GM12865 (cell line): ENCODE measurements at regions not wholly inside any gene's neighbourhood (a gene's known extent, or its start where the extent isn't known, plus 50 kb on each side); places are given as distances from the start of the nearest gene placed in this dataset.
"Not testable (repeated sequence)": the region's sequence is repeated elsewhere in the genome, so short reads cannot be mapped to it uniquely, and the experiment has no call there.

Experiments
- DNase-seq: peaks from one replicate; pipeline ENCODE4 v3.0.0; 2010; ENCODE audit warnings: low read depth
- H3K4me3 ChIP-seq: 2 replicates; pipeline ENCODE4 v1.5.1; 2011; ENCODE audit warnings: mild to moderate bottlenecking, low read depth, low read length, control low read depth
- TF ChIP-seq, protein P1 (sequence below): IDR thresholded peaks from 2 replicates; pipeline ENCODE4 v1.5.1; 2011; ENCODE audit warnings: low read length, control low read depth, low read depth, inconsistent platforms; ENCODE audit not compliant: insufficient read depth; ENCODE audit errors: missing control alignments

DNA sequence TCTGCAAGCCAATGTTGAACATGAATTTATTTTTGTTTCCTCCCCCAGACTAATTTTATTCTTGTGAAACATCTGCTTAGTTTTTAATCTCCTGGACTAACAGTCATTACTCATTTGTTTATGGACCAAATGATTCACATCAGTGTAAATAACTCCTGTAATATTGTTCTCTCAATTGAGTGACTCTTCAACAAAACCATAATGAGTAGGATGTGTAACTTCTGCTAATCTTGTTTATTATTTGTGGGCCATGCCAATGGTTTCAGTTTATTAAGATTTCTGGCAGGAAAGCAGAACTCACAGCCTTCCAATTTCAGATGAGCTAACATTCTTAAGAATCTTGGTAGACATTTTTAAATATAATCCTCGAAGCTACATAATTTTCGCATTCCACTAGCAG lies 1216.3 kb upstream of the GOT2 start:
- no peak for DNase-seq
- TF ChIP-seq, protein P1, sequence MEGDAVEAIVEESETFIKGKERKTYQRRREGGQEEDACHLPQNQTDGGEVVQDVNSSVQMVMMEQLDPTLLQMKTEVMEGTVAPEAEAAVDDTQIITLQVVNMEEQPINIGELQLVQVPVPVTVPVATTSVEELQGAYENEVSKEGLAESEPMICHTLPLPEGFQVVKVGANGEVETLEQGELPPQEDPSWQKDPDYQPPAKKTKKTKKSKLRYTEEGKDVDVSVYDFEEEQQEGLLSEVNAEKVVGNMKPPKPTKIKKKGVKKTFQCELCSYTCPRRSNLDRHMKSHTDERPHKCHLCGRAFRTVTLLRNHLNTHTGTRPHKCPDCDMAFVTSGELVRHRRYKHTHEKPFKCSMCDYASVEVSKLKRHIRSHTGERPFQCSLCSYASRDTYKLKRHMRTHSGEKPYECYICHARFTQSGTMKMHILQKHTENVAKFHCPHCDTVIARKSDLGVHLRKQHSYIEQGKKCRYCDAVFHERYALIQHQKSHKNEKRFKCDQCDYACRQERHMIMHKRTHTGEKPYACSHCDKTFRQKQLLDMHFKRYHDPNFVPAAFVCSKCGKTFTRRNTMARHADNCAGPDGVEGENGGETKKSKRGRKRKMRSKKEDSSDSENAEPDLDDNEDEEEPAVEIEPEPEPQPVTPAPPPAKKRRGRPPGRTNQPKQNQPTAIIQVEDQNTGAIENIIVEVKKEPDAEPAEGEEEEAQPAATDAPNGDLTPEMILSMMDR: no peak
- H3K4me3 ChIP-seq: no peak overlapping the region

DNA sequence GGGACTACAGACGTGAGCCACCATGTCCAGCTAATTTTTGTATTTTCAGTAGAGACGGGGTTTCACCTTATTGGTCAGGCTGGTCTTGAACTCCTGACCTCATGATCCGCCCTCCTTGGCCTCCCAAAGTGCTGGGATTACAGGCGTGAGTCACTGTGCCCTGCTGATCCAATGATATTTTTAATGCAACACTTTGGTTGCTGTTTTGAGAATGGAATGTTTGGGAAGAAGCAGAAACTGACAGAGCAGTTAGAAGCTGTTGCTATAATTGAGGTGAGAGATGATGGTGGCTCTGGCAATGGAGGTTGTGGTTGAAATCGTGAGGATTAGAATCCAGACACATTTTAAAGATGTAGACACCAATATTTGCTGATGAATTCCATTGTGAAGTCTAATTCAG lies 1209.9 kb upstream of the GOT2 start:
- not testable (repeated sequence) for DNase-seq, H3K4me3 ChIP-seq

DNA sequence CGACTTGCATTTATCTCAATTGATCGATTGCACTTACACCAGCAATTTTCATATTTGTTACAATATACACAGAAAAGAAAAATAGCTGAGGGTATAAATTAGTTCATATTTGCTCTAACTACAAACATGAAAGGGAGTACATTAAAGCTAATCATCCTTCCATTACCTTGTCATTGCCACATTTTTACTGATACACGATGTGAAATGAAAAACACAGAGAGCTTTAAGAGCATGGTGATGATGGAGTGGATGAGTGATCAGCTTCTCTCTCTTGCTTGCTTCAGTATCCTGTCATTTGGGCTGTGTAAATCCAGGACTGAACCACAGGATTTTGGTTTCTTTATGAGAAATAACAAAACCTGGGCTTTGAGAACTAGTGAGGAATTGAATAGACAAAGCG lies 1207.5 kb upstream of the GOT2 start:
- TF ChIP-seq, protein P1: no peak

DNA sequence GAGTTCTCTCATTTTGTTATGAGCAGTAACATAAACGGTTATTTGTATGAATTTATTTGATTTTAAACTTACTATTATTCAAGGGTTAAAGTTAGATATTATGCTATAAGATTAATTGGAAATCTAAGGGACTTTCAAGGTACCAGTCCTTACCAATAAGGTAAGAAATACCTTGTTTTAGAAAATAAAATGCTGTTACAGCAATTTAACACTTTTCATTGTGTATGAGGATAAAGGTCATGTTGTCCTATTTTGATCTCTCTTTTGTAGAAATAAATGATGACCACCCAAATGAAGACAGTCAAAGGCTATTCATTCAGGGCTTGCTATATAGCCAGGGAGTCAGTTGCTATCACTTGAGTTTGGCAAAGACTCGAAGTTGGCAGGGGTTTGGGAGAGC lies 1185.9 kb upstream of the GOT2 start:
- TF ChIP-seq, protein P1: no peak
- no peak for DNase-seq
- H3K4me3 ChIP-seq: no peak overlapping the region

More for the DNA sequence above, 1207.5 kb upstream of the GOT2 start:
- no peak for DNase-seq
- H3K4me3 ChIP-seq: no peak overlapping the region

DNA sequence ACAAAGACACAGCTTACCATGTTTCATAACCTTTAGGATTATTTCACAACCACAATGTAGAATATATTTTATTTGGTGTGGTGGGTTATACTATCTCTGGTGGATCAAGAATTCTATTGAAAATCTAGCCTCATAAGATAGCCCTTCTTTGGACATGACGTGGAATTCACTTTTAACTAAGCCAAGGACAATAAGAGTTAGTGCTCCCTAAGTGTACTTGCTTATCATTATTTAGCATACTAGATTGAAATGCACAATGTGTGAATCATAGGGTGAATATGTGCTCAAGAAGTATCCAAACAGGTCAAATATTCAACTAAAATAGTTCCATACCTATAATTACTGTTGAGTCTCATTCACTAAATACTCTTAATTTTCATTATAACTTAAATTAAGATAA lies 1179.5 kb upstream of the GOT2 start:
- TF ChIP-seq, protein P1: no peak
- no peak overlapping the region for H3K4me3 ChIP-seq
- DNase-seq: no peak

DNA sequence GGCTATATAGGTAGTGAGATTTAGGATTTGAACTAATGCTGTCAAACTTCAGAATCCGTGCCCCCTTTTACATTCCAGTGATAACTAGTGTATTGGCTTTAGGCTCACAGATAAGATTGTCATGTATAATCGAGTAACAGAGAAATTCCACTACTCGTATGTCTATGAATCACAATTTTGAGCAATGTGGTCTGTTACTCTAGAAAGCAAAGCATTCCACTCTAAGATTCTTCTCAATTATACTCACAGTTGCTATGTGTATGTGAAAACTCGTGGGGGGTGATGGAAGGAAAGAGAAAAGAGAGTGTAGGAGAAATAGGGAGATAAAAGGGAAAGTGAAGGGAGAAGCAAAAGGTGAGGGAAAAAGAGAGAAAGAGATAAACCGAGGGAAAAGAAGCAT lies 1175.1 kb upstream of the GOT2 start:
- no peak overlapping the region for H3K4me3 ChIP-seq
- no peak for DNase-seq
- TF ChIP-seq, protein P1: no peak

DNA sequence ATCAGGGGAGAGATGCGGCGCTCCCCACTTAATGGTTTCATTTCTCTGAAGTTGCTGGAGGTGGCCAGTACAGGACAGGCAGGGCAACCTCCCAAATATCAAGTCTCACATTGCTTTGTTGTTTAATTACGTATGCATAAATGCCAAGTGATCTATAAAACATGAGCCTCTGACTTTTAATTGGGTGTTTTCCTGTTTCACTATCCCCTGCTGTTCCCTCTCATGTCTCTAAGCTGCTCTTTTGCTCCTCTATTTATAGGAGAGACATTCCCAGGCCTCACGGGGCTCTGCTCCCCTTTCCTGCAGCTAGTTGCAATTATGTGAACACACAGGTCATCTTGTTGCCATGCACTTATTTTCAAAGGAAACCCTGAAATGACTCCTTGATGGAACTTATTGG lies 1173.5 kb upstream of the GOT2 start:
- TF ChIP-seq, protein P1: no peak
- H3K4me3 ChIP-seq: no peak overlapping the region
- no peak for DNase-seq
